ENCODE measurements at regions not wholly inside any gene's neighbourhood (a gene's known extent, or its start where the extent isn't known, plus 50 kb on each side); places are given as distances from the start of the nearest gene placed in this dataset.

DNA sequence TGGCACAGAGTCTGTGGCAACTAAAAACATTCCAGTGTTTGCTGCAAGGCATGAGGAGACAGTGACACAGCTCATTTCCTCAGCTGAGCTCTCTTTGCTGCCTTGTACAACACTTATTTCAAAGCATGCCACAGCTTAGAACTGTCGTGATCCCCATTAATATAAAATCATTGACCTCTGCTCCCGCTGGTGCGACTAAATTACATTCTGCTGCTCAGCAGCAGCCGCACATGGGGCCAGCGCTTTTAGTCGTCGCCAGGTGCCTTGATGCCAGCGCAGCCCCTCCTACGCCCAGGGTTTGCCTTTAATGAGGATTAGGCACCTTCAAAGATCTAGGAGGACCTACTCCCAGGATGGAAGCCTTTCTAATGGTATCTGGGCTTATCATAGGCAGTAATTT is 717.9 kb upstream of the POU3F2 start:
- TF ChIP-seq, protein P1, sequence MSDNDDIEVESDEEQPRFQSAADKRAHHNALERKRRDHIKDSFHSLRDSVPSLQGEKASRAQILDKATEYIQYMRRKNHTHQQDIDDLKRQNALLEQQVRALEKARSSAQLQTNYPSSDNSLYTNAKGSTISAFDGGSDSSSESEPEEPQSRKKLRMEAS (IDR thresholded peaks at IDR 0.05), result no peak
- TF ChIP-seq FOSL1 (IDR thresholded peaks at IDR 0.05; ENCODE audit: low read depth), result no peak
- no peak for TF ChIP-seq CBX3 (IDR thresholded peaks at IDR 0.05; ENCODE audit: low read depth)
- TF ChIP-seq POLR2A (IDR thresholded peaks at IDR 0.05; ENCODE audit: borderline replicate concordance, extremely low read depth, insufficient read depth, insufficient read length), result no peak
- TF ChIP-seq EZH2 (IDR thresholded peaks at IDR 0.05), result no peak
- TF ChIP-seq POLR2AphosphoS5 (IDR thresholded peaks at IDR 0.05; ENCODE audit: low read depth, low read length), result no peak
- TF ChIP-seq, protein P2, sequence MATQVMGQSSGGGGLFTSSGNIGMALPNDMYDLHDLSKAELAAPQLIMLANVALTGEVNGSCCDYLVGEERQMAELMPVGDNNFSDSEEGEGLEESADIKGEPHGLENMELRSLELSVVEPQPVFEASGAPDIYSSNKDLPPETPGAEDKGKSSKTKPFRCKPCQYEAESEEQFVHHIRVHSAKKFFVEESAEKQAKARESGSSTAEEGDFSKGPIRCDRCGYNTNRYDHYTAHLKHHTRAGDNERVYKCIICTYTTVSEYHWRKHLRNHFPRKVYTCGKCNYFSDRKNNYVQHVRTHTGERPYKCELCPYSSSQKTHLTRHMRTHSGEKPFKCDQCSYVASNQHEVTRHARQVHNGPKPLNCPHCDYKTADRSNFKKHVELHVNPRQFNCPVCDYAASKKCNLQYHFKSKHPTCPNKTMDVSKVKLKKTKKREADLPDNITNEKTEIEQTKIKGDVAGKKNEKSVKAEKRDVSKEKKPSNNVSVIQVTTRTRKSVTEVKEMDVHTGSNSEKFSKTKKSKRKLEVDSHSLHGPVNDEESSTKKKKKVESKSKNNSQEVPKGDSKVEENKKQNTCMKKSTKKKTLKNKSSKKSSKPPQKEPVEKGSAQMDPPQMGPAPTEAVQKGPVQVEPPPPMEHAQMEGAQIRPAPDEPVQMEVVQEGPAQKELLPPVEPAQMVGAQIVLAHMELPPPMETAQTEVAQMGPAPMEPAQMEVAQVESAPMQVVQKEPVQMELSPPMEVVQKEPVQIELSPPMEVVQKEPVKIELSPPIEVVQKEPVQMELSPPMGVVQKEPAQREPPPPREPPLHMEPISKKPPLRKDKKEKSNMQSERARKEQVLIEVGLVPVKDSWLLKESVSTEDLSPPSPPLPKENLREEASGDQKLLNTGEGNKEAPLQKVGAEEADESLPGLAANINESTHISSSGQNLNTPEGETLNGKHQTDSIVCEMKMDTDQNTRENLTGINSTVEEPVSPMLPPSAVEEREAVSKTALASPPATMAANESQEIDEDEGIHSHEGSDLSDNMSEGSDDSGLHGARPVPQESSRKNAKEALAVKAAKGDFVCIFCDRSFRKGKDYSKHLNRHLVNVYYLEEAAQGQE (IDR thresholded peaks at IDR 0.05; ENCODE audit: low read depth), result no peak
- TF ChIP-seq ATF3 (IDR thresholded peaks at IDR 0.05), result no peak
- TF ChIP-seq, protein P3, sequence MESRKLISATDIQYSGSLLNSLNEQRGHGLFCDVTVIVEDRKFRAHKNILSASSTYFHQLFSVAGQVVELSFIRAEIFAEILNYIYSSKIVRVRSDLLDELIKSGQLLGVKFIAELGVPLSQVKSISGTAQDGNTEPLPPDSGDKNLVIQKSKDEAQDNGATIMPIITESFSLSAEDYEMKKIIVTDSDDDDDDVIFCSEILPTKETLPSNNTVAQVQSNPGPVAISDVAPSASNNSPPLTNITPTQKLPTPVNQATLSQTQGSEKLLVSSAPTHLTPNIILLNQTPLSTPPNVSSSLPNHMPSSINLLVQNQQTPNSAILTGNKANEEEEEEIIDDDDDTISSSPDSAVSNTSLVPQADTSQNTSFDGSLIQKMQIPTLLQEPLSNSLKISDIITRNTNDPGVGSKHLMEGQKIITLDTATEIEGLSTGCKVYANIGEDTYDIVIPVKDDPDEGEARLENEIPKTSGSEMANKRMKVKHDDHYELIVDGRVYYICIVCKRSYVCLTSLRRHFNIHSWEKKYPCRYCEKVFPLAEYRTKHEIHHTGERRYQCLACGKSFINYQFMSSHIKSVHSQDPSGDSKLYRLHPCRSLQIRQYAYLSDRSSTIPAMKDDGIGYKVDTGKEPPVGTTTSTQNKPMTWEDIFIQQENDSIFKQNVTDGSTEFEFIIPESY (IDR thresholded peaks at IDR 0.05; ENCODE audit: extremely low read depth, insufficient replicate concordance, low read length), result no peak
- no peak for TF ChIP-seq SP1 (IDR thresholded peaks at IDR 0.05; ENCODE audit: low read depth)
- TF ChIP-seq SIN3A (IDR thresholded peaks at IDR 0.05; ENCODE audit: low read depth), result no peak
- no peak for TF ChIP-seq ZFX (IDR thresholded peaks at IDR 0.05)
- ChIA-PET CTCF (no interaction called here), RAD21 (ENCODE audit: low non-redundant PET in 1 of 2, low total read pairs in 2 of 2, uncharacterized antibody in 2 of 2, unreplicated experiment in 2 of 2) (no interaction called here), POLR2A (no interaction called here)
- Histone ChIP-seq H2AFZ (ENCODE audit: low read depth, low read length, poor library complexity, severe bottlenecking) (no peak overlapping the region), H3K4me3 (replicated peaks in 1 of 2; ENCODE audit: low read depth in 1 of 2, low read length in 2 of 2) (no peak overlapping the region), H3K4me2 (ENCODE audit: low read length) (no peak overlapping the region), H3K36me3 (ENCODE audit: control insufficient read depth in 1 of 2, insufficient read depth in 2 of 2, low read length in 2 of 2) (no peaks in the 10 kb centered on the region), H3K79me2 (ENCODE audit: insufficient read depth, low read length) (no peaks in the 10 kb centered on the region), H3K9me2 (ENCODE audit: insufficient read depth) (no peaks in the 10 kb centered on the region), H3K9ac (ENCODE audit: low read length) (no peak overlapping the region), H3K27me3 (ENCODE audit: insufficient read depth, low read length) (peaks cover 4% of the 10 kb centered on the region), H3K9me3 (ENCODE audit: control insufficient read depth in 1 of 2, insufficient read depth in 1 of 2, low read depth in 1 of 2, low read length in 2 of 2) (no peaks in the 10 kb centered on the region), H3K27ac (ENCODE audit: low read depth, low read length) (no peak overlapping the region), H4K20me1 (ENCODE audit: insufficient read depth) (no peaks in the 10 kb centered on the region), H3K4me1 (ENCODE audit: control insufficient read depth in 1 of 2, insufficient read depth in 2 of 2, low read length in 2 of 2) (no peaks in the 10 kb centered on the region)
- intact Hi-C loops (cut with micrococcal nuclease), result no loop called here
- no peak for ATAC-seq
- no peak for DNase-seq (ENCODE audit: low read depth, low spot score)
- BruUV-seq (replicated peaks), result no TSS peak

All from HCT116 (cell line).